Stimulated activated CD4-positive, alpha-beta T cell treated with anti-CD3 and anti-CD28 coated beads, Interleukin-12 subunit alpha, Interleukin-12 subunit beta, amount 100 ng/mL, for 24 hours (primary cell): ENCODE measurements at regions not wholly inside any gene's neighbourhood (a gene's known extent, or its start where the extent isn't known, plus 50 kb on each side); places are given as distances from the start of the nearest gene placed in this dataset.
"Not testable (repeated sequence)": the region's sequence is repeated elsewhere in the genome, so short reads cannot be mapped to it uniquely, and the experiment has no call there.

Source experiments
- DNase-seq, 2 experiments: peaks; one replicate each; pipeline ENCODE4 v3.0.0-alpha.2; 2020; ENCODE audit warnings: low read depth in 2 of 2

GRCh38 chr6:903761-904160 lies 210.8 kb upstream of the EXOC2 start:
- no peak for DNase-seq

DNA sequence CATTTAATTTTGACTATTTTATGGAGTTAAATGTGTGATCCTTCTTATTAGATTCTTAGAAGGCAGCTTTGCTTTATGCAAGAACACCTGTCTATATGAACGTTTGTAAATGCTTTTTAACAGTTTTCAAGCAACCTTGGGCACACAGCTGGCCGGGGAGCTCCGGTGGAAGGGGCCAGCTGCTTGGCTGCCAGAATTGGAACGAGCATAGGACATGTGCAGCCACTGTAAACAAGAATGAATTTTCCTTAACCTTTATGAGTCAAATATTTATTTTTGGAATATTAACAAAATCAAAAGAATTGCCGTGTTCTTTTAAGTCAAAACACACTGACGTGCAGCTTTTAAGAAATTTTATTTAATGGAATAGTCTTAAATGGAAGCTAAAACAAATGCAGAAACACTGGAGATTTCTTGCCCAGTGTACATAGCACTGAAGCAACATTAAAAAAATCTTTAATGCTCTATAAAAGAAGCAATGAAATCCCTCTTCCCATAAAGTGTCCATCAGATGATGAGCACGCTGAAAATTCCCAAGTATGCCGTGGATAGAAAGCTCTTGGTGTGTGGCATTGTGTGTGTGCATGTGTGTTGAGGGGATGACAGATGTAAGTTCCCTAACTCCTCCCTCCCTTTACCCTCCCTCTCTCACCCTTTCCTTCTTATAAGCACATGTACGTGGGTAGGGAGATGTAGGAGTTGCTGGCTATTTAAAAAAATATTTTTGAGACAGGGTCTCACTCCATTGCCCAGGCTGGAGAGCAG lies 208.9 kb upstream of the EXOC2 start:
- no peak for DNase-seq

DNA sequence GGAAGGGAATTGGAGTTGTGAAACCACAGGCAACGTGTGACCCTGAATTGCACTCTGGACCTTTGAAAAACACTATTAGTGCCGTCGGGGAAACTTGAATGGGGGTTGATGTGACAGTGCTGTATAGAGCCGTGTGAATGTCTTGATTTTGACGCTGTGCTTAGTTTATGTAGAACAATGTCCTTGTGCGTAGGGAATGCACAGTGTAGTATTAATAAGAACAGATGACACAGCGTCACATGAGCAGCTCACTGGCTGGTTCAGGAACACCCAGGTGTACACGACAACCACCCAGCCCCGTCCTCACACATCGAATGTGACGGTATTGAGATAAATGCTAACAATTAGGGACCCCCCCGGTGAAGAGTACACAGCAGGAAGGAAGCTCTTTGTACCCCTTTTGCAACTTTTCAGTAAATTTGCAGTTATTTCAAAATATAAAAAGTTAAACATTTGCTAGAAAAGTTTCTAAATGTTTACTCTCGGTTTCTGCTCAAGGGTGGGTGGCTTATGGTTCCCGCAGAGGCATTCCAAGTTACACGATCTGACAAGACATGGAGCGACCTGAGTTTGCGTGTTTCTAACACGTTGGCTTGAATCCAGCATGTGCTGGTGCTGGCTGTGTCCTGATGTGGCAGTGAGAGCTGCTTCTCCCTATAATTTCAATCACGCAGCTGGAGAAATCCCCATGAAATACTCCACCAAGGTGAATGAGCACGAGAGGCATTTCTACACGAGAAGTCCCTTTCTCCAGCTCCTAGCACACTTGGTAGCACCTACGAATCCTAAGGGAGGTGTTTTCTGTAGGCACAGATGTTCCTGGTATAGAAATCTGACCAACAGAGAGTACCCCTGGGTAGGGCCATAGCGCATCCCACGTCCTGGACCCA lies 208.0 kb upstream of the EXOC2 start:
- DNase-seq, result no peak

DNA sequence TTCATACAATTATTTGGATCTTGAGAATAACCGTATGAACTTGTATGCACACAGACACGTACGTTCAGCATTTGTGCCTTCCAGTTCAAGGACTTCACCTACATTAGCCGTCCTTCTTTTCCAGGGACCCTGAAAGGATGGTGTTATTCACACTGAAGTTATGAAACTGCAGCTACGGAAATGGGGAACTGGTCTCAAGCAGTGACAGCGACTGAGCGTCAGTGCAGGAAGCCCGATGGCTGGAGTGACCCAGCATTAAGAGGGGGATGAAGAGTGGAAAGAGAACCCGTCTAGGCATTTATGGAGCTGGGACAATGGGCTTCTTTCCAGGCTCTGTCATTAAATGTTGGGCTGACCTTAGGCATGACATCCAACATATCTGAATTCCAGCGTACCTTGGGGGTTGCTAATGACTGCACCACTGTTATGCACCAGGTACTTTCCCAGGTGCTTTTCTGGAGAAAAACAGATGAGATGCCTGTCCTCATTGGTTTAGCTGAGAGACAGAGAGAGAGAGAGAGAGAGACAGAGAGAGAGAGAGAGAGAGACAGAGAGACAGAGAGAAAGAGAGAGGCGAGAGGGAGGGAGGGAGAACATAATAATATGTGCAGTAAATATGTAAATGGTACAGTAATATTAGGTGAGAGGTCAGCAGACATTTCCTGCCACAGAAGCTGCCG lies 204.7 kb upstream of the EXOC2 start:
- no peak for DNase-seq

GRCh38 chr6:894274-894673 lies 201.3 kb upstream of the EXOC2 start:
- no peak for DNase-seq

- no peak for DNase-seq
Measured at GRCh38 chr6:890995-891394, 198.1 kb upstream of the EXOC2 start.

DNA sequence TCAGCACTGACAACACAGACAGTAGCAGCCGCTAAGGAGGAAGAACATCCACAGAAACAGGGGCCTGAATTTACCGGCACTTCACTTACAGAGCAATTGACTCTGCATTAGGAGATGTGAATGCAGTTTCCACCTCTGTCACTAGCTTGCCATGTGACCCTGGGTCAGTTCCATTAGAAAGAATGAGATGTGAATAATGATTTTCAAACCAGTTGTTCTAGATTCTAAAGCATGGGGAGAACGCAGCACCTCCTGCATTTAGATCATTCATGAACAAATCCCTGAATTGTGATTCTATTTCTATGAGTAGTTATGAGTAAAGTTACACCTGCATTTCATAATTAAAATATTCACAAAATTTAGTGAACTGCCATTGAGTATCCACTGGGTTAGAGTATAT lies 197.3 kb upstream of the EXOC2 start:
- no peak for DNase-seq

GRCh38 chr6:887583-888235 lies 194.8 kb upstream of the EXOC2 start:
- DNase-seq, result no peak

- not testable (repeated sequence) for DNase-seq
Measured at GRCh38 chr6:886116-886515, 193.2 kb upstream of the EXOC2 start.

DNA sequence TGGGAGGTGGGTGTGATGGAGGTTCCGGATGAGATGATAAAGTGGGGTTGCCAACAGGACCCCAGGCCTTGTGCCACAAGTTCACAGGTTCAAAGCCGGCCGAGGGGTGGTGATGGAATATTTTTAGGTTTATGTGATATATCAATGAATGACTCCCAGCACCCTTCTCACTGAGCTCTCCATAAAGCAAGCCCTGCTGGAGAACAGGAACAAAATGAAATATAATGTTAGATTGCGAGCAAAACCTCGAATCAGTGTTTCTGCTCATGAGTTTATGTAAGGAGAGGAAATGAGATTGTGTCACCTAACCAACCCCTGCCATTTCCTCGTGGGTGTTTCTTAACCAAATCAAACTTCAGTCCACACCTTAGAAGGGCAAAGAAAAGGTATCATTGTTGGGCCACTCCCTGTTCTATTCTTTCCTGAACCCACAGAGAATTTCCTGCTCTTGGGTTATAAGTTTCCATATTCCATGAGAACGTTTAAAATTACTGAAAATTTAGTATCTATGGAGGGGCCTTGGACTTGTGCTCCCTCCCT lies 192.2 kb upstream of the EXOC2 start:
- DNase-seq, result no peak

DNA sequence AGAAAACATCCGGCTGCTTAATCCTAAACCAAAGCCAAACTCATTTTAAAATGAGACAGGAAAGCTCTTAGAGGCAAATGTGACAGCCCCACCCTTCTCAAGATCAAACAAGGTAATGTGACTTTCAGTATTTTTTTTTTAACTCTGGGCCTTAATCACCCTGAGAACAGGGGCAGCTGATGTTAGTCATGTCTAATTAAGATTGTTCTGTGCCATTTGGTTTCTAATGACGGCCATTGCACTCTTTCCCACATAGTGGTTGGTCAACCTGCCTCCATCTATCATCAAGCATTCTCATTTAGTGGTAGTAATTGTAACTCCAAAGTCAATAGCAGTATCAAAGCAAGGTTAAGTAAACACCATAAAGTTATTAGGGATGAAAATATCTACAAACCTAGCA lies 191.6 kb upstream of the EXOC2 start:
- no peak for DNase-seq

DNA sequence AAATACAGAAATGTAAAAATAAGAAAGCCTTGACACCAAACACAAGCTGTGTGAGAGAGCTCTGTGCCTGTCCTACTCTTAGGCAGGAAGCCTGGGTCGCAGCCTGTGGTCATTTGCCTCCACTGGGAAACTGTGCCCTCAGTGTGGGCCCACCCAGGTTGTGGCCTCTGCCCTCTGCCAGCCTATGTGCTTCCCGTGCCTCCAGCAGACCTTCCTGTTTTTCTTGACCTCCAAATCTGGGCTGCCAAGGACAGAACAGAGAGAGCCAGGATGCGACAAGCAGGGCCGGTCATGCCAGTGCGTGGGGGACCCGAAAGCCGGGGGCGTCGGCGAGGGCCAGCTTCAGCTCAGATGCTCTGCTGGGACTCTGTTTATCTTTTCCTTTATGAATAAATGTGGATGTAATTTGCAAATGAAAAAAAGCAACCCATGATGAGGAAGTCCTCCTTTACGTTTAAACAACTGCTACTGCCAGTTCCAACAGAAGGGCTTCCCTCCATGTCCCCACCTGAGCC lies 189.2 kb upstream of the EXOC2 start:
- no peak for DNase-seq

DNA sequence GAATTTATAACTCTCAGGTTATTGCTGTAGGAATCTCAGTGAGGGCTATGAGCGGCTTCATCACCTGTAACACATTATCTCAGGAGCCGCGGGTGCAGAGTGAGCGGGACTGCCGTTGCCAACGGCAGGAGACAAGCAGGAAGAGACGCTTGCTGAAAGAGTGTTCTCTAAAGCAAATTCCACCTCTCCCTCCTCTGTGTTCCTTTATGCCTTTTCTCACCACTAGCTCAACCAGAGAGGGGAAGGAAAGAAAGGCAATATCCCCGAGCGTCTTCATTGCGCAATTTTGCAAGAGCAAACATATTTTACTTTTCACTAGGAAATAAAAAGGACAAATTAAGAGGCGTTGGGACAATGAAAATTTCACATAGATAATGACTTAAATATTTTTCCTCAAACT lies 185.2 kb upstream of the EXOC2 start:
- DNase-seq, result no peak

- DNase-seq, result no peak
Measured at GRCh38 chr6:875012-875411, 182.1 kb upstream of the EXOC2 start.

- DNase-seq, result no peak
Measured at GRCh38 chr6:872570-873125, 179.7 kb upstream of the EXOC2 start.

- DNase-seq, result no peak
Measured at GRCh38 chr6:871503-871902, 178.6 kb upstream of the EXOC2 start.

GRCh38 chr6:870096-870495 lies 177.2 kb upstream of the EXOC2 start:
- DNase-seq, result no peak

GRCh38 chr6:868201-868600 lies 175.3 kb upstream of the EXOC2 start:
- DNase-seq, result no peak

- DNase-seq, result no peak
Measured at GRCh38 chr6:867378-867777, 174.4 kb upstream of the EXOC2 start.

DNA sequence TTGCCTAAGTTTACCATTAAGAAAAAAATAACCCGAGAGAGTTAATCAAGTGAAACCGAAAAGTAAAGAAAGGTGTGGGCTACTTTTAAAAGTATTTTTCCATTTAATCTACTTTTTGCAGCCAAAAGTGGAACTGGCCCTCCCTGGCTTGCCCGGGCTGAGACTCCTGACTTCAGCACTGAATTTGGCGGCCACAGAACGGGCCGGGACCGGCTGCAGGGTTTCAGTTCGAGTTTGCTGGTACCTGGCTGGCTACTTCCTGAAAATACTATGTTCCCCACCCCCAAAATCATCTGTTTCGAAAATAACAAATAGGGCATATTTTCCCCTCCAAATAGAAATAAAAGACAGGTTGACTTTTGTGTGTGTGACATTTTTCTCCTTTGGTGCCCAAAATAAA lies 173.4 kb upstream of the EXOC2 start:
- DNase-seq, result no peak

- no peak for DNase-seq
Measured at GRCh38 chr6:865846-866245, 172.9 kb upstream of the EXOC2 start.
